DMS153 treated with DMSO at 0.1 percent for 48 hours (cell line): ENCODE measurements at regions not wholly inside any gene's neighbourhood (a gene's known extent, or its start where the extent isn't known, plus 50 kb on each side); places are given as distances from the start of the nearest gene placed in this dataset.

Experiments used
- DNase-seq: peaks from one replicate; lab custom pipeline; 2025; ENCODE audit not compliant: unreplicated experiment; lab: John Stamatoyannopoulos, UW

DNA sequence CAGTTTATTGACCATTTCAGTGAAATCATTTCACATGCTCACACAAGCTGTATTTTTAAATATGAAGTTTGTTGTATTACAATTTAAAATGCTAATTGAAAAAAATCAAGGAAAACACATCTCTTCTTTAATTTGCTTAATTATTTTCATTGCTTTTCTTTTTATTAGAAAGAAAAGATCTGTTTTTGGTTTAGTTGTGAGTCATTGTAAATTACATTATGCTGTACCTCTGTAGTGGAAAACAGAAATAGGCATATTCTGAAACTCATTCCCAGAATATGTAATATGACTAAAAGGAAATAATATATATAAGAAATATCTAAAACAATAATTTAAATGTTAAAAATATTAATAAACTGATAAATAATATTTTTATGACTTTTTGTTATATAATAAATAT is 161.9 kb downstream of the HGF start:
- DNase-seq, result no peak

GRCh38 chr7:81606078-81606863 is 163.6 kb downstream of the HGF start:
- no peak for DNase-seq

GRCh38 chr7:81605493-81605892 is 164.4 kb downstream of the HGF start:
- no peak for DNase-seq

DNA sequence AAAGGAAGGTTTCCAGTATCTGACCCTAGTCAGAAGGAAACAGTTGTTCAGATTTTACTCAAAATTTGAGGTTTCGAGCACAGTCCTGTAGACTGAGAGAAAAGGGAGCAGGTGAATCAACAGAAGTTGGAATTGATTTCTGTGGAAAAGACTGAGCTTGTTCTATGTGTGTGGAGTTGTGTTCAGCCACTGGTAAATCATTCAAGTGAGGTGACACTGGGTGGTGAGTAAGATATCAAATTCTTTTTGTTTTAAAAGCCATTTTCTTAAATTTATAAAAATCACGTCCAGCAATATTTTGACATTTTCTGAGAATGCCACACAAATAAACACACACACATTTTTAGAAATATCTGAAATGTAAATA is 165.1 kb downstream of the HGF start:
- DNase-seq, result no peak

GRCh38 chr7:81604075-81604807 is 165.6 kb downstream of the HGF start:
- DNase-seq, result no peak

DNA sequence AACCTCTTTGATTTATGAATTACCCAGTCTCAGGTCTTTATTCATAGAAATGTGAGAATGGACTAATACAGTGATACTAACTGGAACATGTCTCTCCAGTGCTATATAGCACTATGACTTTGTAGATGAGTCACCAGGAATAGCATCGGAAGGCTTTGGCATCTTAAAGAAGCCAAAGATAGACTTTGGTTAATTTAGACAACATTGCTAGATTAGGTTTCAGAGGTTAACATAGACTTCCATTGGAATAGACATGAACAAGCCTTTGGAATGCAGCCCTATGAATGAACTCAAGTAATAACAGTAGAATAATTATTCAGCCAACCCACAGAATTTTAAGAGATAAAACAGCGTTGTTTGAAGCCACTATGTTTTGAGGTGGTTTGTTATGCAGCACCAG is 169.2 kb downstream of the HGF start:
- no peak for DNase-seq

- DNase-seq, result no peak
Observed at GRCh38 chr7:81598951-81599350, 170.9 kb downstream of the HGF start.

- DNase-seq, result no peak
Observed at GRCh38 chr7:81594767-81595166, 175.1 kb downstream of the HGF start.

GRCh38 chr7:81590131-81590530 is 179.7 kb downstream of the HGF start:
- no peak for DNase-seq

DNA sequence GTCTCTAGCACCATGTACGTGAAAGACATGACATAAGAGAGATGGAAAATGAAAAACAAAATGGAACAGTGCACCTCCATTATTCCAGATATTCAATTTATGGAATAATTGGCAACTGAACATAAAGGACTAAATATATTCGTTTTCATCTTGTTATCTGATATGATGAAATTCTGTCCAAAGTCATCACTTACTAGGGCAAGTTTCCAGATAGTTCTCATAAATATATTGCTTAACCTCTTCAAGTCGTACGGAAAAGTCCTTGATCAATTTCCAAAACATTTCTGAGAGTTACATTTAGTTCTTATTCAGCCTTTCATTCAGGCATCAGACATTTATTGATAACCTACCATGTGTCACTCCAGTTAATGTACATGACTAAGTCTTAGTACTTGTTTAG is 185.2 kb downstream of the HGF start:
- DNase-seq, result no peak

GRCh38 chr7:81583882-81584533 is 185.8 kb downstream of the HGF start:
- DNase-seq, result no peak

DNA sequence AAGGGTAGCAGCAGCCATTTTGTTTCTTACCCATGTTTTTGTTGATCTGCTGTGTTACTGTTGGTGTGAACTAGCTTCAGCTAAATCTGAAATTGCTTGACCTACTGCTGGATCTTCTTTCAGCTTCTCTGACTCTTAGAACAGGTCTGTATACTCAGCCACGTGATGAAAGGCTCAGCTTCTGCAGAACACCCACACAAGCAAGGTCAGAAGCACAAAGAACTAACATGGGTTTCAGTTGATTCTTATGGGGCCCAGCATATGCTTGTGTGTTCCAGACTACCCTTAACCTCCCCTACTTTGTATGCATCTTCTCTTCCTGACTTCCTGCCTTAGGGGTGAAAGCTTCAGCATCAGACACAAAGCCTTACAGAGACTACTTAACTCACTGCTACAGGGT is 186.8 kb downstream of the HGF start:
- DNase-seq, result no peak

DNA sequence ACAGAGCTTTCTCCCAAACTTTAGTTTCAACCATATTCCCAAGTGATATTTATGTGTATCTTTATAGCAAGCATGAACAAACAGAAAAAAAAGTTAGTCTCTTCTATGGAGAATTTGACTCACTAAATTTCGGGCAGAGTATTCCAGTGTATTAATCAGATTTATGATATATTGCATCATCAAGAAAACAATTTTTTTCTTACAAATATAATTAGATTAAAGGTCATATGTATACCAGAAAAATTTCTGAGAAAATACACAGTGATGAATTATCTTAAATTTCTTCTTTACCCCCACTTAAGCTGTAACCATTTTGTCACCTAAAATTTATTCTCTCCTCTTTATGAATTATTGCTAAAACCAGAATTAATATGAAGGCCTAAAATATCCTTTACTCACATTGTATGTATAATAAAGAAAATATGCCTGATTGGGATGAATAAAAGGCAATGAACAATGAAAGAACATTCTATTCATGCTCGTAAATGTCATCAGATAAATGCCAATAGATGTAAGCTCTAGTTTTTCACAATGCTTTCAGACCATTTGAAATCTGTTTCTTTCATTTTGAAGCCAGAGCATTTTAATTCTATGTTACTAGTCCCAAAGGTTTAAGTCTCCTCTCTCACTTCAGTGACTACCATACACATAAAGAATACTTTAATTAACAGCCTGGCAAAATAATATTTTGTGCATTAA is 192.1 kb downstream of the HGF start:
- DNase-seq, result no peak

GRCh38 chr7:81574723-81575326 is 195.0 kb downstream of the HGF start:
- no peak for DNase-seq

DNA sequence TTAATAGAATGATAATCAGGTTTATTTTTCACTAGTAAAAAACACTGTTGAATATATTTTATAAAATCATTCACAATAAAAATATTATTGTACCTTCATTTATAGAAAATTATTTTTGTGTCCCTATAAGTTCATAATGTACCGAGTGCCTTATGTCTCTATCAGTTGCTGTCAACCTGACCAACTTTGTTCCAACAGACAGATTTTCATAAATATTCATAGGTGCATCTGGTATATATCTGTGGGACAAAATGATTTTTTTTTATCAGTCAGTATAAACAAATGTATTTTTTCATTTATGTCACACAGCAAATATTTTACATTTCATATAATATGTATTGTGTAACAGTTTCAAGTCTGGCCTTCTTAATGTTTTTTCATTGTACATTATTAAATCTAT is 195.9 kb downstream of the HGF start:
- no peak for DNase-seq

DNA sequence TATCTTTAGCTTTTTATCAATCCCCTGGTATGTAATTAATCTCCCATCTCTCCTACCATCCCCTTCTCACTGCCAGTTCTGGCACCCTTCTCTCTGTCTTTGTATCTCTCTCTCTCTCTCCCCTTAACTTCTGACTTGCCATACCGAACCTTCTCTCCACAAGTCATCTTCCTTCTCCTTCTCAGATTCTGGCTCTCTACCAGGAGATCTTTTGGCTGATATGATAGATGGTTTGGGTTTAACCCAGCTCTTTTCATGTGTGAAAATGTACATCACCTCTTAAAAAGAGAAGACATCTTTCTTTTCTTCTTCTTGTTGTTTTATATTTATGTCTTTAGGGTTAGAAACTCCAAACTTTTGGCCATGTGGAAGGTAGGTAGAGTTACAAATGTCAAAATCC is 196.7 kb downstream of the HGF start:
- no peak for DNase-seq

DNA sequence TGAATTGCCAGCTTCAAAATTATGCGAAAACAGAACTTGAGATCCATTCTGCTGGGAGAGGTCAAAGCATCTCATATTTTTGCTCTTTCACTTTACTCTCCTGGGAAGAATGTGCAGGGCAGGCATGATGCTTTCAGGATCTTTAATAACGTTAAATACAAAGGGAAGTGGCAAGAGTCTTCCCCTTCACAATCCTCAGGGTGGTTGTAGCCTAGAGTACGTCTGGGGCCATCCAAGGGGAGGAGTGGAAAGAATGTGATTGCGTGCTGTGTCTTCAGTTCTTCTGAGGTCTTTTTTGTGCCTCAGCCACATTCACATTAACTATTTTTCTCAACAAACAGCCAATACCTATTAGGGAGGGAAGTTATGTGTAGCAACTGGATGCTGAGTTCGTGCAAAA is 207.3 kb downstream of the HGF start:
- DNase-seq, result no peak

GRCh38 chr7:81560708-81561107 is 209.1 kb downstream of the HGF start:
- DNase-seq, result no peak

GRCh38 chr7:81549484-81550016 is 220.3 kb downstream of the HGF start:
- no peak for DNase-seq

DNA sequence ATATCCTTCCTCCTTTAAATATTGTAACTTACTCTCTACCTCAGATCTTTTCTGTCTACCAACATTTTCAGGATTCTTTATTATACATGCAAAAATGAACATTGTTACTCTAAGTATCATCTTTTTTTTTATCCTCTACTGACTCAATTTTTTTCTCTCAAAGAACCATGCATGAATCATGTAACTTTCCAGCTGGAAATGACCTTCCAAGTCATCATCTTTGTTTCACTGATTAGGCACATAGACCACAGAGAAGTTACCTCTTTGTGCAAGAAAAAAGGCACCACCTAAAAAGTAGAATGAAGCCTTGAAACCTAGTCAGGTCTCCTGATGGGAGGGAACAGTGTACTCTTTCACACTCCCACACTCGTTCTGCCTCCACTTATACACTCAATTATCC is 234.9 kb downstream of the HGF start:
- no peak for DNase-seq

DNA sequence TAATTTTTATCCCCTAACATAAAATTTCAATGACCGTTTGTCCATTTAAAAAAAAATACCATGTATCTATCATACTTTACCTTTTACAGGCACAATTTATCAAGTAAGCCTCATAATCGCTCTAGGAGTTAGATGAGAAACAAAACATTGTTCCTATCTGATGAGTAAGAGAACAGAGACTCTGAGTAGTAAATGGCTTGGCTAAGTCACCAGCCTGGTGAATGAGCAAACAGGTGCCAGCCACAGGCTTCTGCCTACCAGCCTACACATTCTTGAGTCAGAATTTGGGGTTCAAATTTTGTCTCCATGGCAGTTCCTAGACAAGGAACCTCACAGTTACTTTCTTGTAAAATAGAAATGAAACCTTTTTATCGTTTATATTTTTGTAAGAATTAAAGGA is 235.4 kb downstream of the HGF start:
- DNase-seq, result no peak
